ENCODE measurements at regions not wholly inside any gene's neighbourhood (a gene's known extent, or its start where the extent isn't known, plus 50 kb on each side); places are given as distances from the start of the nearest gene placed in this dataset.

- TF ChIP-seq POLR2AphosphoS5 (IDR thresholded peaks at IDR 0.05) (no peak), CTCF (IDR thresholded peaks at IDR 0.05) (no peak), EP300 (IDR thresholded peaks at IDR 0.05) (no peak), POLR2A (IDR thresholded peaks at IDR 0.05) (no peak)
Measured at GRCh38 chr16:80023865-80024264, 423.3 kb upstream of the MAF start.
